ENCODE measurements at regions not wholly inside any gene's neighbourhood (a gene's known extent, or its start where the extent isn't known, plus 50 kb on each side); places are given as distances from the start of the nearest gene placed in this dataset.

GRCh38 chr13:86403181-86403580 is 604.0 kb upstream of the SLITRK6 start:
- H3K4me3 ChIP-seq (ENCODE audit: control insufficient read depth, low read depth, low read length) = no peak overlapping the region
- DNase-seq (ENCODE audit: low read depth) = no peak
- no peak for TF ChIP-seq CTCF (IDR thresholded peaks at IDR 0.05; ENCODE audit: control insufficient read depth, insufficient read depth, low read depth, low read length, missing control alignments)

GRCh38 chr13:86409466-86410241 is 610.4 kb upstream of the SLITRK6 start:
- TF ChIP-seq CTCF (IDR thresholded peaks at IDR 0.05; ENCODE audit: control insufficient read depth, insufficient read depth, low read depth, low read length, missing control alignments) = no peak
- no peak for DNase-seq (ENCODE audit: low read depth)
- H3K4me3 ChIP-seq (ENCODE audit: control insufficient read depth, low read depth, low read length) = no peak overlapping the region

- no peak overlapping the region for H3K4me3 ChIP-seq (ENCODE audit: control insufficient read depth, low read depth, low read length)
Measured at GRCh38 chr13:86425170-86425815, 626.1 kb upstream of the SLITRK6 start.

DNA sequence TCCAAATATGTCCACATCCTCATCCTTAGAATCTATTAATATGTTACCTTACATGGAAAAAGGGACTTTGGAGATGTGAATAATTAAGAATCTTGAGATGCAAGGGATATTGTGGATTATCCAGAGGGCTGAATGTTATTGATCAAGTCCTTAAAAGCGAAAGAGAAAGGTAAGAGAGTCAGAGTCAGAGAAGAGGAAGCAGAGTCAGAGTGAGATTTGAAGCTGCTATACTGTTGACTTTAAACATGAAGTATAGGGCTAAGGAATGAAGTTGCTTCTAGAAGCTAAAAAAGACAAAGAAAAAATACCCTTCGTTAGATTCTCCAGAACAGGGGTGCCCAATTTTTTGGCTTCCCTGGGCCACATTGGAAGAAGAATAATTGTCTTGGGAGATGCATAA is 627.2 kb upstream of the SLITRK6 start:
- TF ChIP-seq CTCF (IDR thresholded peaks at IDR 0.05; ENCODE audit: control insufficient read depth, insufficient read depth, low read depth, low read length, missing control alignments) = no peak
- no peak overlapping the region for H3K4me3 ChIP-seq (ENCODE audit: control insufficient read depth, low read depth, low read length)
- DNase-seq (ENCODE audit: low read depth) = no peak

More at GRCh38 chr13:86425170-86425815, 626.1 kb upstream of the SLITRK6 start:
- TF ChIP-seq CTCF (IDR thresholded peaks at IDR 0.05; ENCODE audit: control insufficient read depth, insufficient read depth, low read depth, low read length, missing control alignments) = no peak
- no peak for DNase-seq (ENCODE audit: low read depth)

- H3K4me3 ChIP-seq (ENCODE audit: control insufficient read depth, low read depth, low read length) = no peak overlapping the region
Measured at GRCh38 chr13:86429756-86430155, 630.5 kb upstream of the SLITRK6 start.

DNA sequence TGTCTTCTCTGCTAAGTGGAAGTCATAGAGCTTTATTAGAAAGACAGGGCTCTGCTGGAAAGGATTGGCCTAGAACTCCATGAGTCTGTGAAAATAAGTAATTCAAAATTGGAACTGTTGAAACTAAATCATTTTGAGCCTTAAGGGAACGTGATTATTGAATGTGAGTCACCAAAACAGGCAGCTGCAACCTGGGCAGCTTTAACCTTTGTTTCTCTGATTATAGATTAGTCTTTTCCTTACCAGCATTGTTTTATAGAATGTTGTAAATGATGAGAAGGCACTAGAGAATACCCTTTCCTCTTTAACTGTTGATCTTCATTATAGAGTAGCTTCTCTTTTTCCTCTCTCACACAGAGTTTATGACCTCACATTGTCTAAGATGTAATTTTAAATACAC is 638.8 kb upstream of the SLITRK6 start:
- no peak overlapping the region for H3K4me3 ChIP-seq (ENCODE audit: control insufficient read depth, low read depth, low read length)
- no peak for TF ChIP-seq CTCF (IDR thresholded peaks at IDR 0.05; ENCODE audit: control insufficient read depth, insufficient read depth, low read depth, low read length, missing control alignments)
- DNase-seq (ENCODE audit: low read depth) = no peak

More at GRCh38 chr13:86429756-86430155, 630.5 kb upstream of the SLITRK6 start:
- DNase-seq (ENCODE audit: low read depth) = no peak
- TF ChIP-seq CTCF (IDR thresholded peaks at IDR 0.05; ENCODE audit: control insufficient read depth, insufficient read depth, low read depth, low read length, missing control alignments) = no peak

Measured in AG09309 (cell line).